Ovary (tissue), 3 donors: ENCODE measurements at regions not wholly inside any gene's neighbourhood (a gene's known extent, or its start where the extent isn't known, plus 50 kb on each side); places are given as distances from the start of the nearest gene placed in this dataset.

ENCODE experiments used
- CTCF ChIP-seq, 3 donors: fragments of 450-650 bp in 2 of 3; fragments of 200-600 bp in 1 of 3; IDR thresholded peaks; one replicate each; pipeline versions ENCODE4 v1.5.1 to v1.8.0; 2016 to 2022; ENCODE audit warnings: antibody characterized with exemption in 3 of 3, mild to moderate bottlenecking in 1 of 3
- POLR2A ChIP-seq: fragments of 450-650 bp; IDR thresholded peaks from one replicate; pipeline ENCODE4 v1.6.1; 2017; ENCODE audit warnings: antibody characterized with exemption, mild to moderate bottlenecking, moderate library complexity
- donor health status: DM: no; HTN: no; CAD: no.

GRCh38 chr2:67867735-67868134 lies 195.1 kb downstream of the C1D start:
- TF ChIP-seq CTCF (IDR thresholded peaks at IDR 0.05): no peak
- TF ChIP-seq POLR2A: no peak
